AG08395 (cell line): ENCODE measurements at regions not wholly inside any gene's neighbourhood (a gene's known extent, or its start where the extent isn't known, plus 50 kb on each side); places are given as distances from the start of the nearest gene placed in this dataset.

Source experiments
- DNase-seq: peaks from one replicate; pipeline ENCODE4 v3.0.0; 2012; ENCODE audit warnings: mixed read lengths, low spot score

DNA sequence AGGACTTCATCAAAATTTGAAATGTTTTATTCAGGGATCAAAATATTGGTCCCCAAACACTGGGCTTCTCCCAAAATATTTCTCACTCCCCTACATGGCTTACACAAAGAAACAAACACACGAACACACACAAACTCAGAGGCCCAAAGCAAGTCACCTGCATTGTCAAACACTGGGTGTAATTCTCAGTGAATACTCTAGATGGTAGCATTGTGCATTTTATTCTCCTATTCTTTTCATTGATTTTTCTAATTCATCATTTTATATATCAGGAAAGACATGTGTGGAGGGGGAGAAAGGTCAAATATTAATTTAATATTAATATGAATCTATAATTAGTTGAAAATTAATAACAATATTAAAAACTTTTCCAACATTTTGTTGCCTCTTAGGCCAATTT, 72.3 kb upstream of the TNMD start:
- peak; percentile 51 for DNase-seq

DNA sequence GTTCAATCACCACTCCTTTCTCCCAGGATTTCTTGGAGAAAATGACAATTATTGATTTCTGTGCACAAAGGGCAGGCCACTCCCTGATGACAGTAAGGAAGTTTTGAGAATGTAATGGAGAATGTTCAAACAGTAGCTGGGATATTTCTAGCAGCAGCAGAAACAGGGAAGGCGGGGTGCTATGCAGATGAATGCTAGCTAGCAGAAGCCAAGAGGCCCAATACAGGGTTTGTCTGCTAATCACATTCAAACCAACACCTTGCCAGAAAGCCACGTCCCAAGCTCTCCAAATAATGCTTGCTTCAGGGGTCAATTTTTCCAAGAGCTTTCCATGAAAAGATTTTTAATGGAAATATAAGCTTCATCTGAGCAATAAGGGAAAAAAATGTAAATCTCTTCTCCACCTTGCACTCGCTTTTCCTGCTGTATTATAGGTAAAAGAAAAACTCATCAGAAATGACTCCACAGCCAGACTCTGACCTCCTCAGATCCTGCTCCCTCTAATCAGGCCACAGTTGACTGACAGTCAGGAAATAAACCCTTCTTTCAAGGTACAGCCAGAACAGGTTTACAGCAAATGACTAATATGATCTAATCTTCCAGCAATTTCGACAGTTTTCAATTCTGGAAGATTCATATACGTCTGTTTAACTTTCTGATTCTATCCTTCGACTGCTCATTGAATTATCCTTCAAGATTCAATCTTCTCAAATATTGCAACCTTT, 84.7 kb upstream of the PCDH19 start:
- no peak for DNase-seq

DNA sequence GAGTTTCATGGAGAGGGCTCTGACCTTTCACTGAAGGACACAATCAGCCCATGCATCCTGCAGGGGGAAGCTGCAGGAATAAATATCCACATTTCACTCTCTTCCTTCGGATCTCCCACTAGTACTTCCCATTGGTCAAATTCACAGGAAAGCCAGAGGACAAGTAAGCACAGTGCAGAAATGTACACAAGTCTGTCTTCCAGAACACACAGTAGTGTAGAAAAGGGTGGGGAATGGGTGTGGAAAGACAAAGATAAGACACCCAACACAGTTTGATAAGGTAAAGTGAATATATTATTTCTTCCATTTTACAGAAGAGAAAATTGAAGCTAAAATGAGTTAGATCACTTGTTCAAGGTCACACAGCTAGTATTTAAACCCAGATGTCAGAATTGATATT, 81.1 kb upstream of the PCDH19 start:
- no peak for DNase-seq

DNA sequence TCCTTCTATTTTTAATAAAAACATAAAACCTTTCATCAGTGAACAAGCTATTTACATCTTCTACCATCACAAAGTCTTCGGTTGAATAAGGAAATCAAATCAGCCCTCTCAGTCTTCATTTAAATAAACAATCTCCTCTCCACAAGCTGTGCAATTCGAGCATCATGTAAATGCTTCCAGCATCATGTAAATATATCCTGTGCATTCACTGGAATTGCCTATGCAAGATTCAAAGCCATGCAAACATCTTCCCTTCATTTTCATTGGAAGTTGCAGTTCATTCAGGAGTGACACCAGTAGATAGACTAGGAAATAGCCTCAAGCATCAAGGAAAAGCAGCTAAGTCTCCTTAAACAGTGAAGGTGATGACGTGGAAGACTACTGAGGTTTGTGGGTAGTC, 77.7 kb upstream of the PCDH19 start:
- DNase-seq, result no peak

DNA sequence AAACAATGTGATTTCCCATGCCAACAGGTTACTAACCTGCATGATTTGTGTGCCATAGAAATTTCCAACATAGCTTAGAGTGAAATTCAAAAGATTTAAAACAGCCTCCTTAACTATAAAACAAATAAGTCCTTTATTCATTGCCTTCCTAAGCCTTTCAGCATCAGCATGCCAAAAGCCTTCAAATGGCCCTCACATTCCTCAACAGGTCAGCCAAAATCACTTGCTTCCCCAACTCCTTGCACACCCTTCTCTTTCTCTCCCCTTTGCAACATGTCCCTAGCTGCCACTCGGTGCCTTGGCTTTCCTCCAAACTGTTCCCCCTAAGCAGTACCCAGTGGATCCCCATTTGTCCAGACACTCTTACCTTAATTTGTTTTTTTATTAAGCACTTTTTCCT, 74.9 kb upstream of the PCDH19 start:
- DNase-seq, result no peak

DNA sequence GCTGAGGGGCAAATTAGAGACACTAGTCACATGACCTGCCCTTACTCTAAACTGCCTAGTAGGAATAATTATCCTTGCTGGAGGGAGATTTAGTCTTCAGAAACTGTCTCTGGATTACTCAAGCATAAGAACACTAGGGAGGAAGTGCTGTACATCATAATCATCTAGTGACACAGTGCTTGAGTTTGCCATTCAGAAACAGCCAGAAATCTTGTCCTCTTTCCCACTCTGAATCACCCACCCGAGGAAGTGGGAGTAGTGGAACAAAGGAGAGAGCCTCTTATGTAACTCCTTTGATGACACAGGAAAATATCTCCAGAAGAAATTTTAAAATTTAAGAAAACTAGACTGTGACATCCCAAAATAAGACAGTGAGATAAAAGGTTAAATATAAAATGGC, 69.3 kb upstream of the PCDH19 start:
- DNase-seq, result no peak

DNA sequence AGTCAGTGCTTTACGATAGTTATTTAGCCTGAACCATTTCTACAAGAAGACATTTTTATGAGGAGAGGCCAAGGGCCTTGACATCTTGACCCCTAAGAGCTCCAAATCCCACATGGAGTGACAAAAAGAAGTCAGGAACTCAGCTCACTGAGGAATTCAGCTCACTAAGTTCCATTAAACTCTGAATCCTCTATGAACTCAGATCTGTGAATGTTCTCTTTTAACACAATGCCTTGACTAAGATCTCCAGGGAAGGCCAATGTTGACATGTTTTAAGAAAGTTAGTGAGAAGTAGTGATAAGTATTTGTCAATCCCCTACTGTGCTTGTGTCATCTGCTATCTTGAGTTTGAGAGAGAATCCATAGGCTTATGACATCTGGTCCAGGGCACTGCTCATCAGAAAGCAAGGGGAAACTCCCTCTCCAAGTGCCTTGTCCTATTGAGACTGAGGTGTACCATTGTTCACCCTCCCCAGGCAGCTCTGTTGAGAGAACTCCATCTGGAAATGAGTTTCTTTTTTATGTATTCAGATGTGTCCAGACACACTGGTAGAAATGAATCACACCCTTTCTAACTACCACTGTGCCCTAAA, 68.7 kb upstream of the PCDH19 start:
- DNase-seq, result no peak

DNA sequence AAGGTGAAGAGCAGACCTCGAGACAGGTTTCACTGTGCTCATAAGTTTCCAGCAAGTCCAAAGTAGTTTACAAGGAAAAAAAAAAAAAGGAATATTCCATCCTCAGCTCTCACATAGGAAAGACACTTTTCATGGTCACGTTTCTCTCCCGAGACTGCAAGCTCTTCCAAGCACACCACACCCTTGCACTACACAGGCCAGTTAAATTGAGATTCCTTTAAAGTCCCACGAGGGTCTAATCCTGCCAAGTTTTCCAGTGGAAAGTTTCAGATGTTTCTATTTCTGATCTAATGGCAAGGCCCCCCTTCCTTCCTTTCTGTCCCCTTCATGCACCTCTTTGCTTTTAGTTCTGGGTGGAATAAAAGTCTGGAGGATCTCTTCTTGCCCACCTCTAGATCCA, 67.9 kb upstream of the PCDH19 start:
- DNase-seq, result no peak

DNA sequence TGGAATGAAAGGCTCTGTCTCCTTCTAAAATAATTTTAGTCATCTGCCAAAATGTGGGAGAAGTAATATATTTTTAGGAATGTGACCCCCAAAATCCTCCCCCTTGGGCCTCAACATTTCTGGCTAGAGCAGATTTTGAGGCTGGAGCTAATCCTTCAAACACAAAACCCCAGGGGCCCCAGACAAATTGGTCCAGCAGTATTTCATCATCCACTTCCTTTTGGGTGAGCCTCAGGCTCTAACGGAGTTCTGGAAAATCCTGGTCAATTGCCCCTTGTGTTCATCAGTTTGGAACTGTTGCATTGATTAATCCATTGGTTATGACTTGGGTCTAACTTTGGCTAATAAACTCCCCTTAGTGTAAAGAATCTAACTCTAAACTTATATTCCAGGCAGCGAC, 67.4 kb upstream of the PCDH19 start:
- DNase-seq, result no peak
